ENCODE measurements at regions not wholly inside any gene's neighbourhood (a gene's known extent, or its start where the extent isn't known, plus 50 kb on each side); places are given as distances from the start of the nearest gene placed in this dataset.

- 0 out of 2 replicates have a peak, but pooled peaks have one; percentile 23 for TF ChIP-seq PATZ1 (CRISPR knock-in tag; IDR thresholded peaks at IDR 0.05)
- TF ChIP-seq TRIM22 (IDR thresholded peaks at IDR 0.05), result no peak
- 0 out of 2 replicates have a peak, but pooled peaks have one; percentile 19 for TF ChIP-seq PITX1 (CRISPR knock-in tag; IDR thresholded peaks at IDR 0.05)
- TF ChIP-seq TEAD3 (CRISPR knock-in tag; optimal IDR thresholded peaks at IDR 0.05; ENCODE audit: borderline replicate concordance), result peak; percentile 18
- TF ChIP-seq IRF2 (CRISPR knock-in tag; IDR thresholded peaks at IDR 0.05), result no peak
- peak; percentile 64; the same call in 1 of the 2 replicates for TF ChIP-seq SALL1 (CRISPR knock-in tag; IDR thresholded peaks at IDR 0.05)
- TF ChIP-seq NRL (CRISPR knock-in tag; IDR thresholded peaks at IDR 0.05; ENCODE audit: borderline replicate concordance), result no peak
- no peak for TF ChIP-seq CSRNP2 (CRISPR knock-in tag; conservative IDR thresholded peaks at IDR 0.05; ENCODE audit: low read depth)
- no peak for TF ChIP-seq NFE2 (CRISPR knock-in tag; IDR thresholded peaks at IDR 0.05)
- peak; percentile 24; the same call in 1 of the 2 replicates for TF ChIP-seq PAXIP1 (CRISPR knock-in tag; conservative IDR thresholded peaks at IDR 0.05)
- 0 out of 2 replicates have a peak, but pooled peaks have one; percentile 8 for TF ChIP-seq FOXA3 (CRISPR knock-in tag; IDR thresholded peaks at IDR 0.05)
- TF ChIP-seq ZNF276 (CRISPR knock-in tag; IDR thresholded peaks at IDR 0.05; ENCODE audit: low read depth), result no peak
Measured at GRCh38 chr16:66152823-66153393, 213.6 kb upstream of the CDH5 start (continued).
